ENCODE measurements at regions not wholly inside any gene's neighbourhood (a gene's known extent, or its start where the extent isn't known, plus 50 kb on each side); places are given as distances from the start of the nearest gene placed in this dataset.

DNA sequence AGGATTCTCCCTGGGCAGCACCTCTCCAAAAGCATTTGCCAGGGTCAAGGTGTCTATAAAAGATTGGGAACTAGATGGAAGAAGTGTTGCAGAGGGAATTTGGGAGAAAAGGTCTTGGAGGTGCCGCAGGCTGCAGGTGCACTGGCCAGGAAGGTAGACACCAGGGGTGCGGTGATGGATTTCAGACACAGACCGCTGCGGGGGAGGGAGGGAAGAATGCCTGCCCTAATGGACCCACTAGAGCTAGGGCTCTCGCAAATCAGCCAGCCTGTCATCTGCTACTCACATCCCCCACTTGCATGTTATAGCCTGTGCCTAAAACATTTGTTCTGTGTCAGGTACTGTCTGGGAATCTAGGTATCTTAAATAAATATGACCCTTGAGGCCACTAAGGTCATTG is 193.6 kb upstream of the SLC24A3 start:
- Histone ChIP-seq H3K9me3 (ENCODE audit: control insufficient read depth, low read length) (no peaks in the 10 kb centered on the region), H3K4me1 (peaks cover 12% of the 10 kb centered on the region), H2AFZ (peak overlapping the region; percentile 25), H3K4me2 (ENCODE audit: low read length) (no peak overlapping the region), H3K27ac (no peak overlapping the region), H3K4me3 (ENCODE audit: low read depth, low read length) (no peak overlapping the region), H3K36me3 (ENCODE audit: control insufficient read depth, insufficient read depth, low read length) (no peaks in the 10 kb centered on the region), H3K27me3 (ENCODE audit: control insufficient read depth, insufficient read depth, low read length) (no peaks in the 10 kb centered on the region), H3K9ac (no peak overlapping the region), H3K79me2 (no peaks in the 10 kb centered on the region)
- TF ChIP-seq, protein P1, sequence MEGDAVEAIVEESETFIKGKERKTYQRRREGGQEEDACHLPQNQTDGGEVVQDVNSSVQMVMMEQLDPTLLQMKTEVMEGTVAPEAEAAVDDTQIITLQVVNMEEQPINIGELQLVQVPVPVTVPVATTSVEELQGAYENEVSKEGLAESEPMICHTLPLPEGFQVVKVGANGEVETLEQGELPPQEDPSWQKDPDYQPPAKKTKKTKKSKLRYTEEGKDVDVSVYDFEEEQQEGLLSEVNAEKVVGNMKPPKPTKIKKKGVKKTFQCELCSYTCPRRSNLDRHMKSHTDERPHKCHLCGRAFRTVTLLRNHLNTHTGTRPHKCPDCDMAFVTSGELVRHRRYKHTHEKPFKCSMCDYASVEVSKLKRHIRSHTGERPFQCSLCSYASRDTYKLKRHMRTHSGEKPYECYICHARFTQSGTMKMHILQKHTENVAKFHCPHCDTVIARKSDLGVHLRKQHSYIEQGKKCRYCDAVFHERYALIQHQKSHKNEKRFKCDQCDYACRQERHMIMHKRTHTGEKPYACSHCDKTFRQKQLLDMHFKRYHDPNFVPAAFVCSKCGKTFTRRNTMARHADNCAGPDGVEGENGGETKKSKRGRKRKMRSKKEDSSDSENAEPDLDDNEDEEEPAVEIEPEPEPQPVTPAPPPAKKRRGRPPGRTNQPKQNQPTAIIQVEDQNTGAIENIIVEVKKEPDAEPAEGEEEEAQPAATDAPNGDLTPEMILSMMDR (IDR thresholded peaks at IDR 0.05) = no peak

DNA sequence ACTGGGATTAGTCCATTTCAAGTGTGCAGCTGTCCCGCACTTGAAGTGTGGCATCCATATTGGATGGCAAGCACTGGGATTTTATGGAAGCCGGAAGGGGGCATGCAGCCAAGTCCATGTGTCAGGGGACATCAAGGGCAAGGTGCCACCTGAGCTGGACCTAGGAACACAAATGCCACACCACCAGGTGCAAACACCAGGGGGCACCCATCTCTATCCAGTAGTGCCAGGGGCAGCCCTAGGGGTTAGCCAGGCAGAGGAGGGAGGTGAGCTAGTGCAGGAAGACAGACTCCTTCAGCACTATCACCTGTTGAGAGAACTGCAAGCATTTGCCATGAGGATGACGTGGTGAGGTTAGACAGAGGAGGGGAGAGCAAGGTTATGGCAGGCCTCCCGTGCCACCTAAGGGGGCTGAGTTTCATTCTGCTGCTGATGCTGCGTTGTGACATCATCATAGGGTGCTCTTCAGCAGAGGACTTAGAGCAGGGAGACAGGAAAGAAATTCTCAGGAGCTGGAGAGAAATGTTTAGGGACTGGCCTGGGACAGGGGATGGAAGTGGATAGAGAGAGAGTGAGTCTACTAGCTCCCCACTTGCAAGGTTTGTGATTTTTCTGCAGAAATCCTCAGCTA is 192.6 kb upstream of the SLC24A3 start:
- Histone ChIP-seq H3K9me3 (ENCODE audit: control insufficient read depth, low read length) (no peaks in the 10 kb centered on the region), H2AFZ (peak overlapping the region; percentile 55), H3K4me1 (peaks cover 8% of the 10 kb centered on the region), H3K79me2 (no peaks in the 10 kb centered on the region), H3K4me3 (ENCODE audit: low read depth, low read length) (no peak overlapping the region), H3K9ac (no peak overlapping the region), H3K36me3 (ENCODE audit: control insufficient read depth, insufficient read depth, low read length) (no peaks in the 10 kb centered on the region), H3K27ac (no peak overlapping the region), H3K4me2 (ENCODE audit: low read length) (no peak overlapping the region), H3K27me3 (ENCODE audit: control insufficient read depth, insufficient read depth, low read length) (no peaks in the 10 kb centered on the region)
- TF ChIP-seq, protein P1 (IDR thresholded peaks at IDR 0.05) = no peak

DNA sequence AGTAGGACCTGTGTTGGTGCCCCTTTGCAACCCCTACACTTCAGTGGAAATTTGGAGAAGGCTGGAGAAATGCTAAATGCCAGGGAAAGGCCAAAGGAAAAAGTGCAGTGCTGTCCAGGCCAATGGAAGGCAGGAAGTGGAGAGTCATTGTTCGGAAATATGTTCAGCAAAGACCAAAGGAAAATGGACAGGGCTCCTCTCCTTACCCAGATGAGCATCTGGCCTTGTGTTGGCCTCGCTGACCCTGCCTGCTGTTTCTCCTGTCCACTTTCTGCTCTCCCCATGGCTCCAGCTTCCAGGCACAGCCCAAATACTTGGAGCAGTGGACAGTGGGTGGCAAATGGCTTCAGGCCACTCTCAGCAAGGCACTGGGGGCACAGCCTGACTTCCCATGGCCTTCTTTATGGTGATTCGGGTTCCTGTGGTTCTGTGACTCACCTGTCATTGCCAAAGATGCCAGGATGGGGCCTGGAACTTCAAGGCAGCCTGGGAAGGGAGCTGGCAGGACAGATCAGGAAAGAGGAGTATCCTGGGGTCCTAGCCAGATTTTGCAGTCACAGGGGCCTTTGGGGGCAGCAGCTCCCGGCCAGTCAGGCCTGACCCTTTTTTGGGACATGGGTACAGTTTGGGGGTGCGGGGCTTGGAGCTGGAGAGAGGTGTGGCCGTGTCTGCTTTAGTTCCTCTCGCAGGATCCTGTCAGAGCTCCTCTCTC is 190.9 kb upstream of the SLC24A3 start:
- H3K79me2 ChIP-seq = no peaks in the 10 kb centered on the region
- H3K36me3 ChIP-seq (ENCODE audit: control insufficient read depth, insufficient read depth, low read length) = no peaks in the 10 kb centered on the region
- H3K4me1 ChIP-seq = peaks cover 18% of the 10 kb centered on the region
- no peak overlapping the region for H3K4me3 ChIP-seq (ENCODE audit: low read depth, low read length)
- no peaks in the 10 kb centered on the region for H3K9me3 ChIP-seq (ENCODE audit: control insufficient read depth, low read length)
- no peaks in the 10 kb centered on the region for H3K27me3 ChIP-seq (ENCODE audit: control insufficient read depth, insufficient read depth, low read length)
- H3K4me2 ChIP-seq (ENCODE audit: low read length) = no peak overlapping the region
- H3K27ac ChIP-seq = no peak overlapping the region
- H3K9ac ChIP-seq = no peak overlapping the region
- TF ChIP-seq, protein P1 (IDR thresholded peaks at IDR 0.05) = no peak
- peak overlapping the region; percentile 51 for H2AFZ ChIP-seq

DNA sequence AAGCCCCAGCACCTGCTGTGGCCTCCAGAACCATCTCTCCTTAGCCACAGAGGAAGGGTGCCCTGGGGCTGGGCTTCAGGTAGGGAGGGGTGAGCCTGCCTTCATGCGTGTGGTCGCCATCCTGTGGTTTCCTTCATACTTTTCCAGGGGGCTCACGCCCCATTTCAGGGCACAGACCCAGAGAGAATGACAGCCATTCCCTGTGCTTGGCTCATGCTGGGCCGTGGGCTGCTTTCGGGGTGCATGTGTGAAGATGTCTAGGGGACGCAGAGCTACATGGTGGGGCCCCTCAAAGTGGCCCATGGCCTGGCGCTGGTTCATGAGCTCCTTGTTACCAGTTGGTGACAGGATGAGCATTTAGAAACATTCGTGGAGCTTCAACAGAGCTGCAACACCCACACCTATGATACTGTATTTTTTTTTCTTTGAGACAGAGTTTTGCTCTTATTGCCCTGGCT is 190.3 kb upstream of the SLC24A3 start:
- no peak overlapping the region for H3K4me2 ChIP-seq (ENCODE audit: low read length)
- no peaks in the 10 kb centered on the region for H3K9me3 ChIP-seq (ENCODE audit: control insufficient read depth, low read length)
- TF ChIP-seq, protein P1 (IDR thresholded peaks at IDR 0.05) = no peak

More for the DNA sequence above, 190.3 kb upstream of the SLC24A3 start:
- Histone ChIP-seq H3K27me3 (ENCODE audit: control insufficient read depth, insufficient read depth, low read length) (no peaks in the 10 kb centered on the region), H3K4me3 (ENCODE audit: low read depth, low read length) (no peak overlapping the region), H3K9ac (no peak overlapping the region), H3K4me1 (peaks cover 23% of the 10 kb centered on the region), H3K36me3 (ENCODE audit: control insufficient read depth, insufficient read depth, low read length) (no peaks in the 10 kb centered on the region), H3K27ac (no peak overlapping the region), H3K79me2 (no peaks in the 10 kb centered on the region), H2AFZ (no peak overlapping the region)
